NCI-H345 (cell line): ENCODE measurements at regions not wholly inside any gene's neighbourhood (a gene's known extent, or its start where the extent isn't known, plus 50 kb on each side); places are given as distances from the start of the nearest gene placed in this dataset.
A peak's percentile ranks its signal among the peaks of the same experiment; 100 is the strongest.
"Not testable (repeated sequence)": the region's sequence is repeated elsewhere in the genome, so short reads cannot be mapped to it uniquely, and the experiment has no call there.

Experiments used
- DNase-seq: peaks from one replicate; lab custom pipeline; 2025; lab: John Stamatoyannopoulos, UW

DNA sequence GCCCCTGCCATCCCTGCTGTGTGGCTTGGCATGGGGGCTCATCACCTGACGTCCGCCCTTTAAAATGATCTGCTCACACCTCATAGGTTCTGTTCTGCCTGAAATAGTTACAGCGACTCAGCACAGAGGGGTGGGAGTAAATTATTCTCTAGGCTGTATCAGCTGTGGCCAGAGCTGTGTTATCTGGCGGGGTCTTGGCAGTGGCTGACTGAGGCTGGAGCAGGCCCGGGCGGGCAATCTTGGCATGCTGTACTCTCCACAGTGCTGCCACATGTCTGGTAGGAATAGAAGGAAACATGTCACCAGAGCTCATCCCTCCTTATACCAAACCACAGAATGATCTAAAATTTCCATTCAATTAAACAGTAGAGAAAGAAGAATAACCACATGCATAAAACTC, 499.9 kb upstream of the LMCD1 start:
- no peak for DNase-seq

GRCh38 chr3:8011902-8012301, 489.7 kb upstream of the LMCD1 start:
- DNase-seq = no peak

DNA sequence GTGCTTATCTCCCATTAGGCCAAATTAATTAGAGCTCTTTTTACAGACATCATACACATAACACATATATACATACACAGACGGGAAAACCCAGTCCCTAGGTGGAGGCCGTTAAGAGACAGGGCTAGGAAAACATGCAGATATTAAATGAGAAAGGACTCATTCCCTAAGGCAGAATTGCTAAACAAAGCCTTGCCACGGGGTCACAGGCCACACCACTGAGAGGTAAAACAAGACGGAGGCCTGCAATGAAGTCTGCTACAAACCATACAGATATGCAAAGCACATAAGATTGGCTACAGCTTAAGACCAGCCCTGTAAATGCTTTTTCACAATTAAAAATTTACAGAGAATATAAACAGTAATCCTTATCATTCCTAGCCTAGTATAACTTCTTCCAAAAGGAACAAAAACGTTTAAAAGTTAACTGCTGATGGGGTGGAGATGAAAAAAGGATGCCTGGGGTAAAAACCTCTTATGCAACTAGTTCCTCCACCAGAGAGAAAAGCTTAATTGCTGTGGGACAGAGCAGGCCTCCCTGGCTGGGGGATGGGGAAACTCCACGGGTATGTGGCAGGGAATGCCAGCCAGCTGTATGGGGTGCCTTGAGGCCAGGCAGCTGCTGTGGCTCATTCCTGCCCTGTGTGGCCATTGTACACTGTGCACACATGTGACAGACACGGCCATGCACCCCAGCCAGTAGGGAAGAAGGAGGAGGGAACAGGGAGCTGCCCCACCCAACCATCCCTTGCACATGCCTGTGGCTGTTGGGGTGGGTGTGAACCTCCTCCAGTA, 481.4 kb upstream of the LMCD1 start:
- no peak for DNase-seq

DNA sequence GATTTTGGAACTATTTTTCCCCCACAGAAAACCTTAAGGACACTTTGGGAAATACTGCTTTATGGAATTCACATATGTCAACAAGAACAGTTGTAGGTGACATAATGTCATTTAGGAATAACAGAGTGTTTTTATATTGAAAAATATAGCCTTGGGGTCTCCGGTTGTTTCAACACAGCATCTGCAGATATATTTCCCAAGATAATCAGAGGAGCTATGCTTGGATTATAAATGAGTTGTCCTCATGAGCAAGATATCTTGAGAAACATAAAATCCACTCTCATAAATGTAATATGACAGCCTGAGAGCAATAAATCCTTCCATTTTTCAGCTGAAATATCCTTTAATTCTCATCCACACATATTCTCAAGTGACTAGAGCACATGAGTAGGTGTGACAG, 473.7 kb upstream of the LMCD1 start:
- DNase-seq = no peak

DNA sequence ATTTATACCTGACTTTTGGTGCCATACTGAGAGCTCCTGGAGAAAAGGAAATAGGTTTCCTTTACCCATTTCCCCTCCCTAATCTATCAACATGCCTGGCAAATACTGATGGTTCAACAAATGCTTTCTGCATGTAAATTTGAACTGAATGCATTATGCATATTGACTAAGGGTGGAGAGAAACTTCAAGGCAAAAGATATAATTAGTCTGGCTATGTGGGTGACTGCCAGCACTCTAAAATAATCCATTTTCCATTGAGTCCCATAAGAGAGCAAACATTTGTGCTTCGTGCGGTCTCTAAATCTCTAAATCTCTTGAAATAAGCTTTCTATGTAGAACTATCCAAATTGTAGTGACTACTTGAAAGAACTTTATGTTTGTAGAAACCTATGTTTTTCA, 451.3 kb upstream of the LMCD1 start:
- no peak for DNase-seq

GRCh38 chr3:8052659-8053058, 449.0 kb upstream of the LMCD1 start:
- no peak for DNase-seq

GRCh38 chr3:8068135-8068534, 433.5 kb upstream of the LMCD1 start:
- not testable (repeated sequence) for DNase-seq

- no peak for DNase-seq
These were observed 432.2 kb upstream of the LMCD1 start for GRCh38 chr3:8069471-8069870.

DNA sequence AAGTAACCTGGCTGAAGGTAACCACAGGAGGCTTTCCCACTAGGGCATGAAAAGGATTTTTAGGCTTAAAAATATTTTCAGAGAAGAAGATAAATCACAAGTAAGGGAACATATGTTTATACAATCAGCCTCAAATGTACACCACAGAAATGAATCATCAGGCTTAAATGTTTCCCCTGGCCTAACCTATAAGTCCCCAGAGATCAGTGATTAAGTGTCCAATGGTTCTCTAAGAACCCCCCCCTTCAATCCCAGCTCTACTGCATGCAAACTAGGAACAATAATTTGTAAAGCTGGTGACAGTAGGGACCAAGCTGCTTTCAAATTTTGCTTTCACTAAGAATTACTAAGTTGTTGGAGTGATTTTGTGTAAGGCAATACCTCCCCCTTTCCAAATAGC, 431.6 kb upstream of the LMCD1 start:
- no peak for DNase-seq

GRCh38 chr3:8074740-8075139, 426.9 kb upstream of the LMCD1 start:
- DNase-seq = not testable (repeated sequence)

GRCh38 chr3:8077126-8077525, 424.5 kb upstream of the LMCD1 start:
- no peak for DNase-seq

DNA sequence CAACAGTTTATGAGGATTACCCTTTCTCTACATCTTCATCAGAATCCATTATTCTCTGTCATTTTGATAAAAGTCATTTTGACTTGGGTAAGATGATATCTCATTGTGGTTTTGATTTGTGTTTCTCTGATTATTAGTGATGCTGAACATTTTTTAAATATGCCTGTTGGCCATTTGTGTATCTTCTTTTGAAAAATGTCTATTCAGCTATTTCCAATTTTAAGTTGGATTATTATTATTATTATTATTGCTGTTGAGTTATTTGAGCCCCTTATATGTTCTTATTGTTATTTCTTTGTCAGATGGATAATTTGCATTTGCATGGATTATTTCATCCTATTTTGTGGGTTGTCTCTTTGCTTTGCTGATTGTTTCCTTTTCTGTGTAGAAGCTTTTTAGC, 421.2 kb upstream of the LMCD1 start:
- DNase-seq = no peak

GRCh38 chr3:8085498-8085897, 416.1 kb upstream of the LMCD1 start:
- no peak for DNase-seq

DNA sequence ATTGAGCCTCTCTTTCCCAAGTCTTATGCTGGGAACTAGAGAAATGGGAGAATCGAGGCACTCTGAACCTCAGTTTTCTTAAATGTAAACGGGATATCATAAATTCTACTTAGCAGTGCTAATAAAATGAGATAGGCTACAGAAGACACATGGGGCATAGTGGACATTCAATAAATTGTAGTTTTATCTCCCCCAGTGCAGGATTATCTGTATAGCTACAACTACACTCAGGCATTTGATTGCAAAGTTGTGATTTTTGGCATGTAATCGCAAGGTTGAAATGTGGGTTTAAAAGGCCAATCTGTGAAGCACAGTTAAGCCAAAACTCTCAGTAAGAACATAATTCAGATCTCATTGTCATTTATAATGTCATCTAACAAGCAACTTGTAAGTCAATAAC, 413.7 kb upstream of the LMCD1 start:
- DNase-seq = no peak

DNA sequence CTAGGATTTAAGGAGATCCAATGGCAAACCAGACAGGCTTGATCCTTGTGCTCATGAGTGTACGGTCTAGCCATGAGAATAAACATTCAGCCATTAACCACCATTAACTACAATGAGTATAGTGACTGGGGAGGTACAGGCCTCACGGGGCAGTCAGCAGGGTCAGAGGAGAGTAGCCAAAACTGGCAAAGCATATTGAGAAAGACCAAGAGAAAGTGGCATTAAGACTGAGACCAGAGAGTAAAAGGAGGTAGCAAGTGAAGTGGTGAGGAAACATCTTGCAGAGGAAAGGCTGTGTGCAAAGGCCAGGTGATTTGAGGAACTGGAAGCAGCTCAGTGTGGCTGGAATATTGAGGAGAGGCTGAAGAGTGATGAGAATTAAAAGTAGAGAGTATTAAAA, 407.2 kb upstream of the LMCD1 start:
- DNase-seq = no peak

DNA sequence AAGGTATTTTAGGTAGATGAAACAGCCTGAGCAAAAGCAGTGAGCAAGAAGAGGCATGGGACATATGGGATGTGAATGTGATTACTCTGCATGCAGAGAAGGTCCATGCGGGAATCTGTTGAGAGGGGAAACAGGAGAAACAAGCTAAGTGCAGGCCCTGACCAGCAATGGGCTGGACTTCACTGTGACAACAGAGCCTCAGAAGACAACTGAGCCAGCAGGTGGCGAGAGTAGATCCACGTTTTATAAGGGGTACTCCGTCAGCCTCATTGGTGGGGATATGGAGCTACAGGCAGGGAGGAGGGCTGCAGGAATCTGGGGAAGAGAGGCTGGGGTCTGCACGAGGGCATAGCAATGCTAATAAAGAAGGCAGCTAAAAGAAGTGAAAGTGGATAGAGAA, 405.9 kb upstream of the LMCD1 start:
- no peak for DNase-seq

DNA sequence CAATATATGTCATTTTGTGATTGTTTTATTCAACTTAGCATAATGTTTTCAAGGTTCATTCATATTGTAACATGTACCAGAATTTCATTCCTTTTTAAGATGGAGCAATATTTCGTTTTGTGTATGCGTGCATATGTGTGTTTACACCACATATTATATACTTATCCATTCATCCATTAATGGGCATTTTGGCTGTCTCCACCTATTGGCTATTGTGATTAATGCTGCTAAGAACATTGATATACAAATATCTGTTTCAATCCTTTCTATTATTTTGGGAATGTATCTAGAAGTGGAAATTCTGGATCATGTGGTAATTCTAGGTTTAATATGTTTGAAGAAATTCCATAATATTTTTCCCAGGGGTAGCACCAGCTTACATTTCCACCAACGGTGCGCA, 403.9 kb upstream of the LMCD1 start:
- DNase-seq = no peak

DNA sequence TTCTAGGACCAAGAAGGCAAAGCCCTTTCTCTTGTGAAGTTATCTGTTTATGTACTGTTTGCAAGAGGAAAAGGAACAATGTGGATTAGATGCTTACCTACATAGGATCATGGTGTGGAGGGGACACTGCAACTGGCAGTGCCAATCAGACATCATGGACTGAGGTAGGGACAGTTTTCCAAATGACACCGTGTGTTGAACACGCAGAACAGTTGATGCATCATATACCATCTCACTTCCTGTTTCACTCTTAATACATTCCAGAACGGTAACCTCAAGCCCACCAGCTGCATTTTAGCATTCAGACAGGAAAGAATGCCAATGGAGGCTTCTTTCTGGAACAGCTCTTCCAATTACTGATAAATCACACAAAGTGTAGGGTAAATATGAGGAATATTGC, 397.7 kb upstream of the LMCD1 start:
- DNase-seq = no peak

- DNase-seq = no peak
These were observed 394.7 kb upstream of the LMCD1 start for GRCh38 chr3:8106921-8107320.

GRCh38 chr3:8110966-8111798, 390.4 kb upstream of the LMCD1 start:
- DNase-seq = peak; percentile 64

- DNase-seq = no peak
These were observed 389.0 kb upstream of the LMCD1 start for GRCh38 chr3:8112587-8112986.

DNA sequence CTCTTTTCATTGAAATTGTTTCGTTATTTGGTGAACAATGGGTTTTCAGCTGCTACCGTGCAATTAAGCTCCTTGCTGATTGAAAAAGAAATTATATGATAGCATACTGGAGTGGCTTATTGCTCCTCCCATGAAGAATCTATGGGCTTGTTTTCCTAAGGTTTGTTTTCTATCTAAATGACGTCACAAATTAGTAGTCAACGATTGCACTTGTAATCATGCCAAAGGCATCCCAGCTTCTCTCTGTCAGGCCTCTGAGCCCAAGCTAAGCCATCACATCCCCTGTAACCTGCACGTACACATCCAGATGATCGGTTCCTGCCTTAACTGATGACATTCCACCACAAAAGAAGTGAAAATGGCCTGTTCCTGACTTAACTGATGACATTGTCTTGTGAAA, 388.0 kb upstream of the LMCD1 start:
- DNase-seq = no peak

GRCh38 chr3:8128686-8129085, 372.9 kb upstream of the LMCD1 start:
- DNase-seq = no peak

DNA sequence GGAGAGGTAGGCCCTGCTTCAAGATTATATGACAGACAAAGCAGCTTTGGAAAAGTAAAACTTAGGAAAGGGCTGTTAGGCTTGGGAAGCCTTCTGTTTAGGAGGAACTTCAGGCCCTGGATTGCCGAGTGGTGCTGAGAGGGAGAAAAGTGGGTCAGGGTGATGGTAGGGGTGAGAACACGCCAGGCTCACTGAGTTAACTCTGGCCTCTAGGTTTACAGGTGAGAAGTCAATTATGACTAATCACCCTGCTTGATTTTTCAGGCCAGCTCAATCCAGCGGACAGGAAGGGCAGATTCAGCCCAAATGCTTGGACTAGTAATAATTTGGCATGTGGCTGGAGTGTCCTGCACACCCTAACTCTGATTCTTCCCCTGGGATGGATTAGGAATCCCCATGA, 365.1 kb upstream of the LMCD1 start:
- DNase-seq = no peak
